Activated CD8-positive, alpha-beta memory T cell treated with anti-CD3 and anti-CD28 coated beads, Interleukin-2, amount 50 U/mL, for 48 hours (primary cell): ENCODE measurements at regions not wholly inside any gene's neighbourhood (a gene's known extent, or its start where the extent isn't known, plus 50 kb on each side); places are given as distances from the start of the nearest gene placed in this dataset.
"Not testable (repeated sequence)": the region's sequence is repeated elsewhere in the genome, so short reads cannot be mapped to it uniquely, and the experiment has no call there.

Experiments used
- DNase-seq: peaks from one replicate; pipeline ENCODE4 v3.0.0-alpha.2; 2020

GRCh38 chr12:75634244-75635222, 123.1 kb upstream of the KRR1 start:
- no peak for DNase-seq

DNA sequence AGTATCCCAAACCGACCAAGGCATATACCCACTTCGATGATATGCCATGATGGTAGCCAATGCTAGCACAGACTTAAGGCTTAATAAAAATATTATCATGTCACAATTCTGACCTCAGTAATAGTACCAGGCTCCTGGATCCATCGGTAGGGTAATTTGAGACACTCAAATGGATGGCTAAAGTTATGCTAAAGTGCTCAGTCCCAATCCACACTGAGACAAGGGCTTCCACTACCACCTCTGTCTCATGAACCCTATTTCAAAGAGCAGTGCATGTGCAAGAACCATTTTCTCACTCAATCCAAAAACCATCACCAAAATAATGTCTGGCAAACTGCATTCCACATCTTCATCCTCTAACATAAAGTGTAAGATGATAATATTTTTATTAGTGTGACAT, 122.4 kb upstream of the KRR1 start:
- no peak for DNase-seq

GRCh38 chr12:75632442-75632841, 121.0 kb upstream of the KRR1 start:
- no peak for DNase-seq

DNA sequence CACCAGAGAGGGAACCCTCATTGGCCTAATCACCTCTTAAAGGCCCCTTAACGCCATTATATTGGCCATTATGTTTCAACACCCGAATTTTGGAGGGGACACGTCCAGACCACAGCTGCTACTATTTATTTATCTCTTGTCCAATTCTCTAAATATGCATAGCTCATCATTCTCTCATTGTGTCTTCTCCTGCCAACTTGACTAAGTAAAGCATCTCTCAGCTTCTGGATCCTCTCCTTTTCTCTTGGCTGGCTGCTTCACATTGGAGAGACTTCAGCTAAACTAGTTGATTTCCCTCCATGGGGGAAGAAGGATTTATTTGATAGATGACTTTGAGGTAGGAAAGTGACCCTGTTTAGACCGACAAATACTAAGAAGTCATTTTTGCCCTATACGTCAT, 120.4 kb upstream of the KRR1 start:
- DNase-seq = no peak

DNA sequence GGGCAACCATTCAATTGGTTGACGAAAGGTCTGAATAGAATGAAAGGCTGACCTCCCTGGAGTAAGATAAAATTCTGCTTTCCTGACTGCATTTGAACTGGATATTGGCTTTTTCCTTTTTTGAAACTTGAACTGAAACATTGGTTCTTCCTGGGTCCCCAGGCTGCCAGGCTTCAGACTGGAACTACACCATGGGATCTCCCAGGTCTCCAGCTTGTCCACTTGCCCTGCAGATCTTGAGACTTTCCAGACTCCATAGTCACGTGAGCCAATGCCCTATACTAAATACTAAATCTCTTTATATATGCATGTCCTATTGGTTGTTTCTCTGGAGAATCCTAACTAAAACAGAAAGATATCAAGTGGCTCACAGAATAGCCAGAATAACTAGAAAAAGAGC, 118.7 kb upstream of the KRR1 start:
- no peak for DNase-seq

GRCh38 chr12:75628916-75629315, 117.5 kb upstream of the KRR1 start:
- no peak for DNase-seq

- no peak for DNase-seq
Observed at GRCh38 chr12:75628511-75628910, 117.1 kb upstream of the KRR1 start.

GRCh38 chr12:75623631-75624154, 112.3 kb upstream of the KRR1 start:
- DNase-seq = no peak

GRCh38 chr12:75622492-75622891, 111.1 kb upstream of the KRR1 start:
- no peak for DNase-seq

- DNase-seq = not testable (repeated sequence)
Observed at GRCh38 chr12:75614396-75614795, 103.0 kb upstream of the KRR1 start.

GRCh38 chr12:75613981-75614380, 102.6 kb upstream of the KRR1 start:
- no peak for DNase-seq

GRCh38 chr12:75611041-75611440, 99.6 kb upstream of the KRR1 start:
- DNase-seq = no peak

- DNase-seq = no peak
Observed at GRCh38 chr12:75606956-75607355, 95.5 kb upstream of the KRR1 start.

DNA sequence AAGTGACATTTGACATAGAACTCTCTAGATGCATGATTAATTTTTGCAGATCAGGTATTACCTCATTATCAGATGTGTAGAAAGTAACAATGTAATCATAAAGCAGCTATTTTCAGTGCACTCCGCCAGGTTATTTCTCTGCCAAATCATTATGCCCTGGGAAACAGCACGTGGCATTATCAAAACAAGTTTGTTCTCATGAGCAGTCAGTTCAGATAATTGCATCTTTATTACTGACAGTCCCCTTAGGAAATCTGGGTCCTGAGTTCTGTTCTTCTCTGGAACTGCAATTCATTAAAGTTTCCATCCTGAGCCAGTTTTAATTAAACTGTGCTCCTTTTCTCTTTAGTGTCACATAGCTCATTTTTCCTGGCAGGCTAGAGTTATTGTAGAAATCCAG, 94.7 kb upstream of the KRR1 start:
- DNase-seq = no peak

GRCh38 chr12:75603475-75603874, 92.1 kb upstream of the KRR1 start:
- DNase-seq = no peak

- DNase-seq = no peak
Observed at GRCh38 chr12:75602106-75602505, 90.7 kb upstream of the KRR1 start.

DNA sequence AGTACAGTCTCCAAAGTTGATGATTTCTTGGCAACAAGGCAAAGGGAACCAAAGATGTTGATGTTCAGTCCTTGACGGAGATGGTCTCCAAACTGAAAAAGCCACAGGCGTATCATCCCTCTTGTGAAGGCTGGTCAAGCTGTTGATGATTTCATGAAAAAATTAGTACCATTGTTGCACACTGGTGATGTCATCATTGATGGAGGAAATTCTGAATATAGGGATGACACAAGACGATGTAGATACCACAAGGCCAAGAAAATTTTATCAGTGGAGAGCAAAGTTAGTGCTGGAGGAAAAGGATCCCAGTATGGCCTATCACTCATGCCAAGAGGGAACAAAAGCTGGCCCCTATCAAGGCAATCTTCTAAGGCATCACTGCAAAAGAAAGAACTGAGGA, 88.7 kb upstream of the KRR1 start:
- DNase-seq = no peak

- no peak for DNase-seq
Observed at GRCh38 chr12:75599061-75599460, 87.7 kb upstream of the KRR1 start.

GRCh38 chr12:75596406-75596805, 85.0 kb upstream of the KRR1 start:
- DNase-seq = no peak

- no peak for DNase-seq
Observed at GRCh38 chr12:75592638-75593335, 81.4 kb upstream of the KRR1 start.

DNA sequence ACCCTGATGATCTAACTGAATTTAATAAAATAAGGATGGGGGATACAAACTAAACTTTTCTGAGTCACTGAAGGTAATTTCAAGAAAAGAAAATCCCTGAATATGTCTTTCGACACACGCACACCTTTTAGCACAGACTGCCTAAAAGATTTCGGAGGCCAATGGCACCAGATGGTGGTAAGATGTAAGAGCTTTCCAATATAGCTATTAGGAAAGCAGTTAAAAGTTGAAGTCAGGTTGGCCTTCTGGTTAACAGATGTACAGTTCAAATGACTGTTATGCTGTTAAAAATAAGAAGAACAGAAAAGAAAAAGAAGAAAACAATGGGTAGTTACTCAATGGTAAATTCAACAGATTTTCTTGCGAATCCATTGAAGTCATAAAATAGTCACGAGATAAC, 80.7 kb upstream of the KRR1 start:
- no peak for DNase-seq

DNA sequence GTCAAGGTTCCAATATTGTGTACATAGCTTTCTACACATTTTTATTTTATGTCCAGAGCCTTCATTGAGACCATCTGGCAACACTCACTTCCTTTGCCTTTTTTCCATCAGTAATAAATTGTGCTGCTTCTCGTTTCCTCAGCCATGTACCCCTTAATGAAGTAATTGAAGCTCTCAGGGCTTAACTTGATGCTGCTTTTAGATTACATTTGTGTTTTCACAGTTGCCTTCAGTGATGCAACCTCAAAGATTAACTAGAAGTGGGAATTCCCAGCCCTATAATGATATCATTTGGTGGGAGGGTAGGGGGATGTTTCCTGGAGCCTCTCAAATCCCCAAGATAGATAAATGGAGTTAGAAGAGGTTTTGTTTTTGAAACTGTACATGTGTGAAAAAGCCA, 80.2 kb upstream of the KRR1 start:
- no peak for DNase-seq

DNA sequence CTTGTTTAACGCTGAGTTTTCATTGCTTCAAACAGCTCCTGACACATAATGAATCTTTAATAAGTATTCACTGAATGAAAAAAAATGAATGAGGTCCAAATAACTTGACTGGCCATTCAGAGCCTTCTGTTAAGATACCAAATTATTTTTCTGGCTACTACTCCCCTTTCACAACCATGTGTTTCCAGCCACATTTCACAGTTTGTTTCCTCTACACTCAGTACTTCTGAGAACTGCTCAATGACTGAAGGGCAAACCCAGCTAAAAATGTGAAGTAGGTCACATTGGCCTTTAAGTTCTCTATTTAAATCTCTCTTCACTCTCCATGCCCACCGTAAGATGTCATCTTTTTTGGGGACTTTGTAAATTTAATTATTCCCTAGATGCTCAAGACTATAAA, 78.4 kb upstream of the KRR1 start:
- no peak for DNase-seq
